ENCODE measurements at regions not wholly inside any gene's neighbourhood (a gene's known extent, or its start where the extent isn't known, plus 50 kb on each side); places are given as distances from the start of the nearest gene placed in this dataset.
"Not testable (repeated sequence)": the region's sequence is repeated elsewhere in the genome, so short reads cannot be mapped to it uniquely, and the experiment has no call there.

DNA sequence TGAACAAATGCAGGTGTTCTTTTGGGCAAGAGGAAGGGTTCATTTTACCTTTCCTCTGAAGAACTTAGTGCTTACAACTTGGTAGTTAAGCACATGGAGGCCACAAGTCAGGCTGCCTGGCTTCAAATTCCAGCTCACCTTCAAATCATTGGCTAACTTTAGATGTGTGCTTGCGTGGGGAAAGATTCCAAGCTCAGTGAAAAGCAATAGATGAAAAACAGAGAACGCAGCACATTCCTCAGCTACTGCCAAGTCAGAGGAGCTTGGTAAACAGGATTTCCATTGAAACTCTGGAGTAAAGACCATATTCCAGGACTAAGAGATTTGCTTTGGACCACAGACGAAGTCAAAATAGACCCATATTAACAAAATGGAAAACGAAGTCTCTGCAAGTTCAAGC, 96.3 kb upstream of the ASB18 start:
- H3K27ac Mint-ChIP-seq = no peak overlapping the region
- no peaks in the 10 kb centered on the region for H3K36me3 Mint-ChIP-seq
- no peaks in the 10 kb centered on the region for H3K9me3 Mint-ChIP-seq
- ATAC-seq (no peak), DNase-seq (ENCODE audit: low spot score in 2 of 2) (no peak)

DNA sequence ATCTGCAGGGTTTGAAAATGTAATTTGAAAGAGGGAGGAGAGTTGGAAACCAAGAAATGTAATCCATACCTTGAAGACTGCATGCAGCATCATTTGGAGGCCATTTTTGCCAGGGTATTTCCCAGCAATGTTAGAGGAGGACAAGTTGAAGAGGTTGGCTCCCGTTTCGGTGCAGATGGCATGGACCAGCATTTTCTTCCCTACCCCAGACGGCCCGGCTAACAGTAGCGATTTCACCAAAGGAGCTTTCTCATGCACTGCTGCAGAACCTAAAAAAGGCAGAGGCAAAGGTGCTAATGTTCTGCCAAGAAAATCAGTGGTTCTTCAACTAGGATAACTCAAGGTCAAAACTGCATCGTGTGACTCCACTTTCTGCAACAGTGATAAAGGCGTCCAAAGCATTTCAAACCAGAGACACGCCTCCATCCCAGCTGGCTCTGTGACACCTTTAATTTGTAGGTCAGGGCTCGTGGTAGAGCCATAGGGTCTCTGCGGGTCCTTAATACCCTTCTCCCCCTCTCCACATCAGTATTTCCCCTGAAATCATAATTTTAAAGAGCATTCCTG, 99.6 kb upstream of the ASB18 start:
- H3K9me3 Mint-ChIP-seq = no peaks in the 10 kb centered on the region
- DNase-seq (ENCODE audit: low spot score in 2 of 2) = no peak
- H3K36me3 Mint-ChIP-seq = no peaks in the 10 kb centered on the region
- no peak for ATAC-seq
- no peak overlapping the region for H3K27ac Mint-ChIP-seq

DNA sequence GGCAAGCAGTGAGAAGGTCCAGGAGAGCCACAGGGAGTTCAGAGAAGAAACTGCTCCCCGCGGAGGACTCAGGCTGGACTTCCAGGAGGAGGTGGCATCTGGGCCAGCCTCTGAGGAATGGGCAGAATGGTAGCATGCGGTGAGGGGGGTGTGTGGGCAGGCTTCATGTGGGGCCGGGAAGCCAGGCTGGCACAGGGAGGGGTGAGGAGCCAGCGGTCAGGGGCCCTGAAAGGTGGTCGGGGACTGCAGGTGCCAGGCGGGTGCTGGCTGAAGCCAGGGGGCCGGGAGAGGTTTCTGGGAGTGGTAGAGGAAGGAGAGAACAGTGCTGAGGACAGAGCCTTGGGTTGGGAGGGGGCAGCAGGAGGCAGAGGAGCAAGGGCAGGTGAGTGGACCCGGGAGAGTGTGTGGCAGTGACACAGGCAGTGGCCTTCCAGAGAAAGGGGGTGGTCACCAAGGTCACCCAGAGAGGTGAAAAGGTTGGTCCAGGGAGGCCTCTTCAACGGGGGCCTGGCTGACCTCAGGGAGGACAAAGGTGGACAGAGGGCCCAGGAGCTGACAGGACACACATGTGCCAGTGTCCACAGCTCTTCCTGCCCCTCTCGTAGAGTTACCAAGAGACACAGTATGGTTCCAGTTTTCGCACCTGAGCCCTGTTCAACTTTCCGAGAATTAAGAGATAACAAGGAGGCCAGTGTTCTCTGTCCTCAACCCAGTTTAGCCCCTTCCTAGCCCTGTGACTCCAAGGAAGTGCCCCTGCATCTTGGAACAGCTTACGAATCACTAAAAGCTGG, 101.2 kb upstream of the ASB18 start:
- Mint-ChIP-seq H3K36me3 (no peaks in the 10 kb centered on the region), H3K27ac (no peak overlapping the region), H3K9me3 (no peaks in the 10 kb centered on the region)
- ATAC-seq (no peak), DNase-seq (ENCODE audit: low spot score in 2 of 2) (no peak)

DNA sequence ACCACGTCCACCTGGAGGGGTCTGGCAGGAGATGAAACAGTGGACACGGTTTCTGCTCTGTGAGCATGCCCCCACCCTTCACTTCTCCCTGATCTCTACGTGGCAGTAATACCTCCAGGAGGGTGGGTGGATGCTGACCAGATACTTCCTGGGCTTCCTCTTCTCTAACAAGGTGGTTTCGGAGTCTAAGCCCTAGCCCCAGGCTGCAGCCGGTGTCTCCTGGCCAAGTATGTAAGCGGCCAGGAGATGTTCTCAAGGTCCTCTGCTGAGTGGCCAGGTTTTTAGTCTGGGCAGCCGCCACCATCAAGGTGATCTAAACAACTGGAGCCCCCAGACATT, 101.8 kb upstream of the ASB18 start:
- H3K27ac Mint-ChIP-seq = no peak overlapping the region
- no peaks in the 10 kb centered on the region for H3K36me3 Mint-ChIP-seq
- ATAC-seq = no peak
- no peaks in the 10 kb centered on the region for H3K9me3 Mint-ChIP-seq
- no peak for DNase-seq (ENCODE audit: low spot score in 2 of 2)

DNA sequence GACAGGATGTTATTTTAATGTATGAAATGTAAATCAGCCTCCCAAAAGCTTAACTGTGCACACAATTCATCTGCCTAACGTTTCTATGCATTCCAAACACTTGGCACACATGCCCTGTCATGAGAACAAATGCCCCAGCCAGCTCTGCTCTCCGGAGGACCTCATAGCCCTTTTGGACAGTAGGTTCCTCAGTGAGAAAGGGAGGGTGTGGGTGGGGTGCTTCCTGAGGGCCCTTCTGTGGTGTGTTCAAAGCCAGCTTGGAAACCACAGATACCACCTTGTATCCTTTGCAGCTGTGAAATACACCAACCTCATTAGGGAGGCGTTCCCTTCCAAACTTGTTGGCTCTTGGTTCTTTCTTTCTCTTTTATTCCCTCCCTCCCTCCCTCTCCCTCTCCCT, 102.2 kb upstream of the ASB18 start:
- H3K36me3 Mint-ChIP-seq = no peaks in the 10 kb centered on the region
- DNase-seq (ENCODE audit: low spot score in 2 of 2) = no peak
- peak; percentile 65 to 84 for ATAC-seq
- H3K9me3 Mint-ChIP-seq = no peaks in the 10 kb centered on the region
- no peak overlapping the region for H3K27ac Mint-ChIP-seq

DNA sequence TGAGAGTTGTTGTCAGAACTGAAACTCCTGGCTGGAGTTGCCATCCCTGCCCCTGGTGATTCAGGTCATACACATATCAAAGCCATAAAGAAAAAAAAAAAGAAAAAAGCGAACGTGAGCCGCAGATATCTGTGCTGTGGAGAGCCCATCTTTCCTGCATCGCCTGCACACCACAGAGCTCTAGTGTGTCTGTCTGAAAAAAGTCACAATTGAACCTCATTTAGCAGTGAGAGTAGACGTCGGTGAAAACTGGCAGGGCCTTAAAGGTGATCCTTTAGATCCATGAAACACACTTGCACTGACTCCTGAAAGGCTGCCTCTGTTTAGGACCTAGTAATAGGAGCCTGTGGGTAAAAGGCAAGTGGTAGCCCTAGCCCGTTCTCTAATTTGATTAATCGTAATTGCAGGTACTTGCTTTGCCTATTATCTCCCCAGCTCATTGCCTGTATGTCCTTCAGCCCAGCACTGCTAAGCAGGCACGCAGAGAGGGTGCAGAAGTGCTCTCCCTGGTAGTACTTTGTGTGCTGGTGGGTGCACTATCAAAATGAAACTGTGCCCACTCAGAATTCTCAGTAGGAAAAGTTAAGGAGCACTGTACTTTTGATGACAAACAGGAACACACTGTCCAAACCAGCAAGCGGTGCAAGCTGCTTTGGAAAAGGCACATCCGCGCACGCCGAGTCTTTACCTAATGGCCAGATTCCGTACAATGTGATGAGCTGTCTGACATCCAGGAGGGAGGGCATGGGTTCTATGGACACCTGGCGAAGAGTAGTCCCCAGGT, 103.5 kb upstream of the ASB18 start:
- DNase-seq (ENCODE audit: low spot score in 2 of 2) = no peak
- Mint-ChIP-seq H3K36me3 (no peaks in the 10 kb centered on the region), H3K9me3 (no peaks in the 10 kb centered on the region), H3K27ac (no peak overlapping the region)
- no peak for ATAC-seq

DNA sequence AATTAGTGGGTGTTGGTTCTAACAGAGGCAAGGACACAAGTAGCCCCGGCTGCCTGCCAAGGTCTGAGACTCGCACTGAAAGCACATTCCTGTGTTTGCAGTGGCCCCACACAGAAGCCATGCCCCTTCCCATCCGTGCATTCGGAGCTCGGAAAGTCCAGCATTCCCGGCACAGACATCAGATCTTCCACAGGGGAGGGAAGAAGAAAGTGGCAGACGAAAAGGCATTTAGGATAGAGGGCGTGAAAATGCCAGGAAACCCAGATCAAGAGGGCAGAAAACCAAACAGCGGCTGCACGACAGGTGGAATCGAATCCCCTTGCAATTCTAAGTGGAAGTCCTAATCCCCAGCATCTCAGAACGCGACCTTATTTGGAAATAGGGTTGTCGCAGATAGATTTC, 105.5 kb upstream of the ASB18 start:
- H3K36me3 Mint-ChIP-seq = no peaks in the 10 kb centered on the region
- ATAC-seq (no peak), DNase-seq (ENCODE audit: low spot score in 2 of 2) (no peak)
- H3K9me3 Mint-ChIP-seq = no peaks in the 10 kb centered on the region
- H3K27ac Mint-ChIP-seq = no peak overlapping the region

DNA sequence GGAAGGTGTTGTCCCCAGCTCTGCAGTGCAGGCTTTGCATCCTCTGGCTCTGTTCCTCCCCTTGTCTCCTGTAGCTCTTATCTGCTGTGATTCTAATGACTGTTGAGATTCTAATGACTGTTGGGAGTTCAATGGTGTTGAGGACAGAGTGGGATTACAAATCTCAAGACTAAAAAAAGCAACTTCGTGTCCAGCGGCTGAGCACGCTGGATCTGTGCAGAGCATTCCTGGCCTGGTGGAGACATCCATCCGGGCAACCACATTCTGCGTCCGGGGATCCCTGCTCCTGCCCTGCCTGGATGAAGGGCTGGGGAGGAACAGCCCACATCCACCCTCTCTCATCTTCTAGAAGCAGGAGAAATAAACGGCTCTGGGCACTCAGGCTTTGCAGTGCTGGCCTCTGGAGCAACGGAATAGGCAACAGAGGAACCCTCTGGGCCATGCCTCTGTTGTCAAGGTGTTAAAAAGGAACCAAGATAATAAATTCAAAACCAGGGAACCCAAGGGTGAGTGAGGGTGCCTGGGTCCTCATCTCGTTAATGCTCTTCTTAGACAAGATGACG, 106.7 kb upstream of the ASB18 start:
- no peaks in the 10 kb centered on the region for H3K36me3 Mint-ChIP-seq
- H3K27ac Mint-ChIP-seq = no peak overlapping the region
- H3K9me3 Mint-ChIP-seq = no peaks in the 10 kb centered on the region
- DNase-seq (ENCODE audit: low spot score in 2 of 2) = no peak
- ATAC-seq = no peak

DNA sequence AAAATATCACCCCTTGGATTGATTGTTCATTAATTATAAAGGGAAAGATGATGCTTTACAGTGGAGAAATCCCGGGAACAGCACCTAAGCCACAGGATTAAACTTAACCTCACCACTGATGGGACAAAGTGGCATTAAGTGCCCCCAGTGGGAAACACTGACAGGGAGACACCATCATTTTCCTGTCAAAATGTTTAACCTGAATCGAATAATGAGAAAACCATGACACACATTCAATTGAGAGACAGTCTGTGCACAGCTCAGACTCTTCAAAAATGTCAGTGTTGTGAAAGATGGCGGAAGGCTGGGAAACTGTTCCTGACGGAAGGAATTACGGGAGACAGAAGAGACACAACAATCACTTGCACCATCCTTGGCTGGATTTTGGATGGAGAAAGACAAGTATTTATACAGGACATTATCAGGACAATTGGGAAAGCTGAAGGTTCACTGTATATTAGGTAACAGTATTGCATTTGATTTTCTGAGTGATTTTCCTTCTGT, 111.8 kb upstream of the ASB18 start:
- no peak for ATAC-seq
- Mint-ChIP-seq H3K27ac (no peak overlapping the region), H3K9me3 (no peaks in the 10 kb centered on the region), H3K36me3 (no peaks in the 10 kb centered on the region)
- DNase-seq (ENCODE audit: low spot score in 2 of 2) = no peak

DNA sequence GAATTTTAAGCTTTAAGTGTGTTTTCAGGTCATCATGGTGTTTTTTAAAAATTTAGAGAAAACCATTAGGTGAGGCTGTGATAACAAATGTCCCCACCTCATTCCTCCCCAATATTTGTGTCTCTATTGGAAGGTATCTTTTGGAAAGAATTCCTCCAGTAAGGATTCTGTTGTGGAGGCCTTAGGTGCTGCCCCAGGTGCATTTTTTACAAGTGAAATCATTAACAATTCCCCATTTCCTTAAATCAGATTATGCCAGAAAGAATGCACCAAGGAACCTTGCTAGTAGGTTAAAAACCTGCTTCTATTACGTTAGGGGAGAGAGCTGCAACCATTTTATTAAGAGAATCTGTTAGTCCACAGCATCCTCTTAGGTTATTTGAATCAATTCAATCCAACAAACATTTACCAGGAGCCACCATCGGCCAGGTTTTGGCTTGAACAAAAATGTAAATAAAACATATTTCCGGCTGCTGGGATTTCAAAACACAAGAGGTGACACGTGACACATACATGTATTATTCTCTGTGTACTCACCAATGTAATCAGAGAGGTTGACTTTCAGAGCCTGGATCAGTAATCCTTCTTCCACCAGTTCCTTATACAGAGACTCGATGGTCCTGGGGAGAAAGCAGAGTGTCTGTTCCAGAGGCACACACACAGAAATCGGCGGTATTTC, 112.5 kb upstream of the ASB18 start:
- Mint-ChIP-seq H3K36me3 (no peaks in the 10 kb centered on the region), H3K27ac (no peak overlapping the region), H3K9me3 (no peaks in the 10 kb centered on the region)
- DNase-seq (ENCODE audit: low spot score in 2 of 2) (no peak), ATAC-seq (no peak)

DNA sequence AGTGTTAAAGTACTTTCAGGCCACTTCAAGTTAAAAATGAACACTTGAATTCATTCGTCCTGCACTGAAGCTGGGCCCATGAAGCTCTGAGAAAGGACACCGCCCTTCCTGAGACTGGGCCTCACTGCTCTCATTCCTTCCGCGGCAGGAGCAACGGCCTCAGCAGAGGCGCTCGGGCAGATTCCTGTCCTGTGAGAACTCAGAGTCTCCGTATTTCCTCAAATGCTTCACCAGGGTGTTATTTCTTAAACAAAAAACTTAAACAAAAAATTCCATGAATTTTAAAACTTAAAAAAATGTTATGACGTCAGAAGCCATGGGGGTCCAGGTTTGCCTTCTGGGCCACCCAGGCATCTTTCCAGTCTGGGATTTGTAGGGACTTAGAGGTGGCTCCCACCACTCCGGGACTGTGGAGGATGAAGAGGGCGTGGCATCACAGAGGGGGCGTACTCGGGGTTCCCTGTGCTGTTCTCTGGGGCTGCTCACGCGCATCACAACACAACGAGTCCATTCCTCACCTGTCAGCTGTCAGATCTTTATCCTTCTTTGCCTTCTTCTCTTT, 115.9 kb upstream of the ASB18 start:
- H3K27ac Mint-ChIP-seq = no peak overlapping the region
- DNase-seq (ENCODE audit: low spot score in 2 of 2) (no peak), ATAC-seq (no peak)
- no peaks in the 10 kb centered on the region for H3K36me3 Mint-ChIP-seq
- no peaks in the 10 kb centered on the region for H3K9me3 Mint-ChIP-seq

DNA sequence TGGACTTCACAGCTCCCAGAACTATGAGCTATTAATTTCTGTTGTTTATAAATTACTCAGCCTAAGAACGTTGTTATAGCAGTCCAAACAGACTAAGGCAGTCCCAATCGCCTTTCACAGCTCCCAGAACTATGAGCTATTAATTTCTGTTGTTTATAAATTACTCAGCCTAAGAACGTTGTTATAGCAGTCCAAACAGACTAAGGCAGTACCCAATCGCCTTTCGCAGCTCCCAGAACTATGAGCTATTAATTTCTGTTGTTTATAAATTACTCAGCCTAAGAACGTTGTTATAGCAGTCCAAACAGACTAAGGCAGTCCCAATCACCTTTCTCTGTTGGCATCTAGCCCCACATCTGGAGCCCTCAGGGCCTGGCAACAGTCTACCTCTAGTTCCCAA, 117.0 kb upstream of the ASB18 start:
- not testable (repeated sequence) for H3K9me3 Mint-ChIP-seq, H3K27ac Mint-ChIP-seq
- peak in 1 of 2 donors; percentile 46 for ATAC-seq

DNA sequence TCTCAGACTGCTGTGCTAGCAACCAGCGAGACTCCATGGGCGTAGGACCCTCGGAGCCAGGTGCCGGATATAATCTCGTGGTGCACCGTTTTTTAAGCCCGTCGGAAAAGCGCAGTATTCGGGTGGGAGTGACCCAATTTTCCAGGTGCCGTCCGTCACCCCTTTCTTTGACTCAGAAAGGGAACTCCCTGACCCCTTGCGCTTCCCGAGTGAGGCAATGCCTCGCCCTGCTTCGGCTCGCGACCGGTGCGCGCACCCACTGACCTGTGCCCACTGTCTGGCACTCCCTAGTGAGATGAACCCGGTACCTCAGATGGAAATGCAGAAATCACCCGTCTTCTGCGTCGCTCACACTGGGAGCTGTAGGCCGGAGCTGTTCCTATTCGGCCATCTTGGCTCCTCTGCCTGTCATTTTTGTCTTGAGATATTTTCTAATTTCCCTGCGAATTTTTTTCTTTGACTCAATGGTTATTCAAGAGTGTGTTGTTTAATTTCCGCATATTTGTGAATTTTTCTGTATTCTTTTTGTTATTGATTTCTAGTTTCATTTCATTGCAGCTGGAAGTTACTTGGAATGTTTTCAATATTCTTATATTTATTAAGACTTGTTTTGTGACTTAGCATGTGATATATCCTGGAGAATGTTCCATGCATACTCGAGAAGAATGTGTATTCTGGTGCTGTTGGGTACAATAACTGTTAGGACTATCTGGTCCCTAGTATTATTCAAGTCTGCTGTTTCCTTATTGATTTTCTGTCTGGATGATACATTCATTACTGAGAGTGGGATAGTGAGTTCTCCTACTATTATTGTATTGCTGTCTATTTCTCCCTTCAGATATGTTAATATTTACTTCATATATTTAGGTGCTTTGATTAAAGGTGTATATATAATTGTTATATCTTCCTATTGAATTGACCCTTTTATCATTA, 125.3 kb upstream of the ASB18 start:
- ATAC-seq; DNase-seq (ENCODE audit: low spot score in 2 of 2): not testable (repeated sequence)

More for the DNA sequence above, 117.0 kb upstream of the ASB18 start:
- not testable (repeated sequence) for H3K36me3 Mint-ChIP-seq; DNase-seq (ENCODE audit: low spot score in 2 of 2)

DNA sequence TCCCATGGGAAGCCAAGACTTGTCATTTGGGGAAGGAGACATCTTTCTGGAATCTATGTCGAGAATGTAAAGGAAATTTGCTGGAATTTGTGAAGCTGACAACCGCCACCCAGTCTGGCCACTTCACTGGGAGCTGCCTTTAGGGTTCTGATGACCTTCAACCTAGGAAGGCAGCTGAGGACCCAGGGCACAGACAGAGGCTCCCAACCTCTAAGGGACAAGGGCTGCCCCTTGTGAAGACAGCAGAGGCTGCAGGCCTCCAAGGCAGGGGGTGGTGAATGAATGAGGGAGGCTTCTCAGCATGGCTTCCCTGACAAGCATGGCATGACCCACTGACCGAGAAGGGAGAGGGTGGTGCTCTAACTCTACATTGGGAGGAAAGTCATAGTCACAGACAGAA, 128.9 kb upstream of the ASB18 start:
- H3K9me3 Mint-ChIP-seq = no peaks in the 10 kb centered on the region
- no peak overlapping the region for H3K27ac Mint-ChIP-seq
- no peak for DNase-seq (ENCODE audit: low spot score in 2 of 2)
- H3K36me3 Mint-ChIP-seq = no peaks in the 10 kb centered on the region
- no peak for ATAC-seq

More for the DNA sequence above, 125.3 kb upstream of the ASB18 start:
- not testable (repeated sequence) for H3K36me3 Mint-ChIP-seq, H3K9me3 Mint-ChIP-seq, H3K27ac Mint-ChIP-seq

DNA sequence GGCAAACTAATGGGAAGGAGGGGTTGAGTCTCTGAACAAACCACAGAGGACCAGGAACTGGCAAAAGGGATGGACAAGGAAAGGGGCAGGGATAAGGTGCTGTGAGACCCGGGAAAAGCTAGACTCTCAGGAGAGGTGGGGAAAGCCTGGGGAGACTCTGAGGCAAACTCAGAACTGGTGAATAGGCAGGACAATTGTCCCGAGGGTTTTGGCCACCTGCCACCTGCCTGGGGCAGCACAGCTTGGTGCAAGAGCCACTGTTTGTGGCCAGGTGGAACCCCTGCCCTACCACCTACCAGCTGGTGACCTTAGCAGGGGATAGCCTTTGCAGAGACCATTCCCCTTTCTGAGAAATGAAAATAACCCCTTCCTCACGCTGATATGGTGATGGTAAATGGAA, 129.4 kb upstream of the ASB18 start:
- H3K9me3 Mint-ChIP-seq = no peaks in the 10 kb centered on the region
- DNase-seq (ENCODE audit: low spot score in 2 of 2) = no peak
- no peaks in the 10 kb centered on the region for H3K36me3 Mint-ChIP-seq
- H3K27ac Mint-ChIP-seq = no peak overlapping the region
- no peak for ATAC-seq

DNA sequence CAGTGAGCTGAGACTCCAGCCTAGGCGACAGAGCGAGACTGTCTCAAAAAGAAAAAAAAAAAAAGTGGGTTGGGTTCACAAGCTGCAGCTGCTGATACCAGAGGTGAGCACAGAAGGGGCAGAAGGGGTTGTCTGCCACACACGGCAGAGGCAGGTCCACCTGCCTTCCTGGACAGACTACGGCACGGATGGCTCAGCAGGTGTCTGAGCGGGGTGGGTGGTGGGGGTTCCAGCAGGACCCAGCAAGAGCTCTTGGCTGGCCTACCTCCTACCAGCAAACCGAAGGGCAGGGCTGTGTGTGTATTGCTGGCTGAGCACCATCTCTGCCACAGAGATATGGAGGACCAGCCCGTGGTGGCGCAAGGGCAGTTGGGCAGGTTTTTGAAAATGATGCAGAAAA, 130.4 kb upstream of the ASB18 start:
- H3K36me3 Mint-ChIP-seq = no peaks in the 10 kb centered on the region
- no peak for DNase-seq (ENCODE audit: low spot score in 2 of 2)
- ATAC-seq = no peak
- no peaks in the 10 kb centered on the region for H3K9me3 Mint-ChIP-seq
- no peak overlapping the region for H3K27ac Mint-ChIP-seq
